IMR-90 (cell line): ENCODE measurements at regions not wholly inside any gene's neighbourhood (a gene's known extent, or its start where the extent isn't known, plus 50 kb on each side); places are given as distances from the start of the nearest gene placed in this dataset.

ENCODE experiments used
- ATAC-seq: fragments of 200-7000 bp; cut with Tn5 transposase; 2 replicates; pipeline ENCODE4 v1.9.1; 2020; ENCODE audit warnings: low read depth, mild to moderate bottlenecking, moderate library complexity
- BruUV-seq: library from RNA; stranded (reverse); fragments of 400-500 nt; replicated peaks from 2 replicates; lab custom pipeline; 2021; lab: Mats Ljungman, UMichigan
- CTCF ChIA-PET: fragments of 300-600 bp; formaldehyde crosslinking; extraction: SDS; loops from one replicate; lab custom pipeline; 2021; ENCODE audit warnings: antibody characterized with exemption; lab: Yijun Ruan, JAX
- POLR2A ChIA-PET: fragments of 300-600 bp; sonication (Branson Sonifier 250); formaldehyde crosslinking; loops from one replicate; lab custom pipeline; 2022; ENCODE audit warnings: antibody characterized with exemption; ENCODE audit not compliant: unreplicated experiment; lab: Charles Lee
- DNase-seq: peaks from one replicate; pipeline ENCODE4 v3.0.0; 2013
- H2AFZ ChIP-seq: replicated peaks from 2 replicates; pipeline ENCODE3; 2013; ENCODE audit warnings: low read length, mild to moderate bottlenecking; ENCODE audit not compliant: poor library complexity
- H2AK5ac ChIP-seq: 2 replicates; pipeline ENCODE4 v1.6.1; 2013; ENCODE audit warnings: low read depth, low read length, inconsistent platforms
- H2AK9ac ChIP-seq: replicated peaks from 2 replicates; pipeline ENCODE3; 2013; ENCODE audit warnings: mild to moderate bottlenecking, low read depth, low read length, moderate library complexity; ENCODE audit not compliant: poor library complexity
- H2BK120ac ChIP-seq: 2 replicates; pipeline ENCODE4 v1.6.1; 2013; ENCODE audit warnings: low read depth, low read length, inconsistent platforms
- H2BK15ac ChIP-seq: 3 replicates; pipeline ENCODE4 v1.6.1; 2013; ENCODE audit warnings: low read depth, low read length, inconsistent platforms
- H2BK20ac ChIP-seq: 2 replicates; pipeline ENCODE4 v1.6.1; 2013; ENCODE audit warnings: low read depth, mild to moderate bottlenecking, inconsistent platforms, low read length, moderate library complexity
- H2BK5ac ChIP-seq: 2 replicates; pipeline ENCODE4 v1.6.1; 2013; ENCODE audit warnings: mild to moderate bottlenecking, low read depth, low read length, inconsistent platforms; ENCODE audit not compliant: poor library complexity, severe bottlenecking
- H3K14ac ChIP-seq: replicated peaks from 2 replicates; pipeline ENCODE4 v1.6.1; 2013; ENCODE audit warnings: low read depth, low read length, inconsistent platforms
- H3K18ac ChIP-seq: 2 replicates; pipeline ENCODE4 v1.6.1; 2013; ENCODE audit warnings: low read depth, low read length, control low read depth
- H3K23ac ChIP-seq: 2 replicates; pipeline ENCODE4 v1.6.1; 2013; ENCODE audit warnings: low read depth, low read length, inconsistent platforms
- H3K27ac ChIP-seq: 2 replicates; pipeline ENCODE4 v1.5.1; 2013; ENCODE audit warnings: mild to moderate bottlenecking, control low read depth, low read length; ENCODE audit not compliant: insufficient read depth
- H3K27me3 ChIP-seq: 2 replicates; pipeline ENCODE4 v1.6.1; 2013; ENCODE audit warnings: low read length; ENCODE audit not compliant: control insufficient read depth, insufficient read depth
- H3K36me3 ChIP-seq: 2 replicates; pipeline ENCODE4 v1.6.1; 2013; ENCODE audit warnings: low read length, mixed read lengths; ENCODE audit not compliant: control insufficient read depth, insufficient read depth
- H3K4ac ChIP-seq: 2 replicates; pipeline ENCODE4 v1.6.1; 2013; ENCODE audit warnings: low read depth, low read length, inconsistent platforms
- H3K4me1 ChIP-seq: 2 replicates; pipeline ENCODE4 v1.6.1; 2013; ENCODE audit warnings: low read length, mixed read lengths; ENCODE audit not compliant: control insufficient read depth, insufficient read depth
- H3K4me2 ChIP-seq: 2 replicates; pipeline ENCODE4 v1.6.1; 2013; ENCODE audit warnings: low read depth, mild to moderate bottlenecking, control low read depth, low read length, moderate library complexity
- H3K4me3 ChIP-seq: 2 replicates; pipeline ENCODE4 v1.5.1; 2013; ENCODE audit warnings: low read depth, mild to moderate bottlenecking, control low read depth, low read length, moderate library complexity; ENCODE audit not compliant: insufficient read depth
- H3K56ac ChIP-seq: 2 replicates; pipeline ENCODE4 v1.6.1; 2013; ENCODE audit warnings: low read length, inconsistent platforms; ENCODE audit not compliant: insufficient read depth; ENCODE audit errors: extremely low read depth
- H3K79me1 ChIP-seq, 2 experiments: 2 replicates each; pipeline ENCODE4 v1.6.1; 2013; ENCODE audit warnings: low read length in 2 of 2, inconsistent platforms in 1 of 2, low read depth in 1 of 2
- H3K9ac ChIP-seq: 2 replicates; pipeline ENCODE4 v1.6.1; 2013; ENCODE audit warnings: low read depth, low read length, control low read depth
- H3K9me1 ChIP-seq: 2 replicates; pipeline ENCODE4 v1.6.1; 2013; ENCODE audit warnings: low read length, inconsistent platforms; ENCODE audit not compliant: insufficient read depth
- H3K9me3 ChIP-seq: 2 replicates; pipeline ENCODE4 v1.6.1; 2013; ENCODE audit warnings: low read length; ENCODE audit not compliant: control insufficient read depth, insufficient read depth
- H4K20me1 ChIP-seq: 2 replicates; pipeline ENCODE4 v1.6.1; 2013; ENCODE audit warnings: low read length, inconsistent platforms; ENCODE audit not compliant: insufficient read depth
- H4K5ac ChIP-seq: 2 replicates; pipeline ENCODE4 v1.6.1; 2013; ENCODE audit warnings: mild to moderate bottlenecking, low read depth, low read length, control low read depth
- H4K8ac ChIP-seq, 2 experiments: 2 replicates each; pipeline ENCODE4 v1.6.1; 2013; ENCODE audit warnings: low read depth in 2 of 2, low read length in 2 of 2, control low read depth in 1 of 2, inconsistent platforms in 1 of 2
- H4K91ac ChIP-seq: 2 replicates; pipeline ENCODE4 v1.6.1; 2013; ENCODE audit warnings: low read depth, low read length, inconsistent platforms; ENCODE audit not compliant: insufficient read depth
- POLR2A ChIP-seq: IDR thresholded peaks from 2 replicates; pipeline ENCODE4 v1.6.1; 2012; ENCODE audit warnings: mild to moderate bottlenecking, low read depth, low read length
- dilution Hi-C: fragments of 300-500 bp; cut with HindIII; formaldehyde crosslinking; loops from one replicate; pipeline ENCODE4 v1.14.3; 2018; ENCODE audit warnings: low sequenced_read_pairs; ENCODE audit not compliant: unreplicated experiment
- in situ Hi-C: fragments of 300-500 bp; cut with MboI; formaldehyde crosslinking; loops from 3 replicates; pipeline ENCODE4 v1.14.3; 2019; ENCODE audit warnings: low sequenced_read_pairs, inconsistent platforms, mixed read lengths
- intact Hi-C: fragments of 100-400 bp; cut with micrococcal nuclease; formaldehyde crosslinking; loops from 2 replicates; pipeline ENCODE4 v1.10.0; 2022

GRCh38 chr9:101925498-101925897 lies 187.1 kb upstream of the GRIN3A start:
- H2BK20ac ChIP-seq = no peak overlapping the region
- no peak overlapping the region for H4K8ac ChIP-seq
- no peaks in the 10 kb centered on the region for H3K9me1 ChIP-seq
- H3K27me3 ChIP-seq = no peaks in the 10 kb centered on the region
- dilution Hi-C loops = no loop called here
- H2BK15ac ChIP-seq = no peak overlapping the region
- no peaks in the 10 kb centered on the region for H4K20me1 ChIP-seq
- DNase-seq (no peak), ATAC-seq (no peak)
- no peak overlapping the region for H3K4me3 ChIP-seq
- POLR2A ChIA-PET = no interaction called here
- CTCF ChIA-PET = no interaction called here
- peaks cover 4% of the 10 kb centered on the region for H3K9me3 ChIP-seq
- H3K27ac ChIP-seq = no peak overlapping the region
- H4K5ac ChIP-seq = no peak overlapping the region
- H3K4ac ChIP-seq = no peak overlapping the region
- no peak overlapping the region for H3K56ac ChIP-seq
- H2AFZ ChIP-seq = no peak overlapping the region
- no peak overlapping the region for H3K9ac ChIP-seq
- H3K79me1 ChIP-seq = no peaks in the 10 kb centered on the region
- in situ Hi-C loops = no loop called here
- no peak overlapping the region for H2BK5ac ChIP-seq
- no peak overlapping the region for H2AK5ac ChIP-seq
- H3K36me3 ChIP-seq = no peaks in the 10 kb centered on the region
- H2AK9ac ChIP-seq = no peak overlapping the region
- no peak overlapping the region for H3K23ac ChIP-seq
- no peaks in the 10 kb centered on the region for H3K4me1 ChIP-seq
- TF ChIP-seq POLR2A = no peak
- no peak overlapping the region for H3K18ac ChIP-seq
- H2BK120ac ChIP-seq = no peak overlapping the region
- H4K91ac ChIP-seq = no peak overlapping the region
- intact Hi-C loops = no loop called here
- no peak overlapping the region for H3K14ac ChIP-seq
- H3K4me2 ChIP-seq = no peak overlapping the region
- BruUV-seq = no TSS peak
